DMS153 (cell line): ENCODE measurements at regions not wholly inside any gene's neighbourhood (a gene's known extent, or its start where the extent isn't known, plus 50 kb on each side); places are given as distances from the start of the nearest gene placed in this dataset.

Source experiments
- DNase-seq: peaks from one replicate; lab custom pipeline; 2025; lab: John Stamatoyannopoulos, UW

DNA sequence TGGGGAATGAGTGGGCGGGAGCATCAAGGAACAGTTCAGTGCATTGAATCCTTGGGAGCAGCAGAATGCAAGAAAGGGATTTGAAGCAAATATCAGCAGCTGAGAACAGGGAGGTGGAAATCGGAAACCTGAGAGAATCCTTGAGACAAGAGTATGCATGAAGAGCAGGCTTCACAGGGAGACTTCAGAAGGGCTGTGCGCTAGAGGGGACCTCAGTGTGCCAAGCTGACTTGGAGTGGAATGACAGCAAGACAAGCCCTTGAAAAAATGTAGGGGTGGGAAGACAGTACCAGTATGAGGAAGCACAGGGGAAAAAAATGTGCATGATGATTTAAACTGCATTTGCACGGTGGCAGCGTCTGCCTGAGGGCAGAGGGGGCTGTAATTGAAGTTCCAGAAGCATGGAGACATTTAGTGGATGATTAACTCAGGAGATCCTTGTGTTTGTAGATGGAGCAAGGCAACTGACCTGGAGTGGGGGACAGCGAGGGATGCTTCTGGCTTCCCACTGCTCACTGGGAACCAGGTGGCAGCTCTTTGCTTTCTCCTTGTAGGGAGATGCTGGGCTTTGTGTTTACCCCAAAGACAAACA, 204.9 kb upstream of the PLET1 start:
- DNase-seq, result no peak

DNA sequence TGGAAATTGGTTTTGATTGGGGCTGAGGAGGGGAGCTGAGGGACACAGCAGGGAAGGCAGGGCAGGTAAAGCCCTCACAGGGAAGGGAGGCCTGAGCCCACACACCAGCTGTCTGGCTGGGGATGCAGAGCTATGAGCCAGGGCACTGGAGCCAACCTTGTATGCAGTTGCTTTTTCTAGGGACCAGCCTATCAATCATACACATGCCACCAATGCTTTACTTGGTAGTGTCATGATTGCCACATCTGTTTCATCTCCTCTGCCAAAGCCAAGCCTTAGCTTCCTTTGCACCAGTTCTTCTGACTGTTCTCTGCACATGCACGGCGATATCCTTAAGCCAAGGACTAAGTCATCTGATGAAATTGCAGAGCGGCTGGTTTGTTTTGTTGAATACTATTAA, 207.1 kb upstream of the PLET1 start:
- DNase-seq, result no peak

DNA sequence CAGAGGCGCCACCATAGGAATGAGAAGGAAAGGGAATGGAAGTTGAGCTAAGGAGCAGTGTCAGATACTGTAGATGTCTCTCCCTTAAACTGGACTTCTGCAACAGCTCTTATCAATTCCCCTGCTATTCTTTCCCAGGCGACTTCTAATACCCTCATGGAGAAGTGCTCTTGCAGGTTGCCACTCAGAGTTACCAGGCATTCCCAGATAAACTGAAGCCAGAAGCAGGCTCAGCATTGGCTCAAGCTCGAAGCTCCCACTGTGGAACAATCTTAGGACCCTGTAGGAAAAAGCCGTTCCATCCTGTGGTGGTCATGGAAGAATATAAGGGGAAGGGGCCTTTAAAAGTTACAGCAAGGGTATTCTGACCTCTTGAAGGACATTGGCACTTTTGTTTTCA, 208.7 kb upstream of the PLET1 start:
- DNase-seq, result no peak

DNA sequence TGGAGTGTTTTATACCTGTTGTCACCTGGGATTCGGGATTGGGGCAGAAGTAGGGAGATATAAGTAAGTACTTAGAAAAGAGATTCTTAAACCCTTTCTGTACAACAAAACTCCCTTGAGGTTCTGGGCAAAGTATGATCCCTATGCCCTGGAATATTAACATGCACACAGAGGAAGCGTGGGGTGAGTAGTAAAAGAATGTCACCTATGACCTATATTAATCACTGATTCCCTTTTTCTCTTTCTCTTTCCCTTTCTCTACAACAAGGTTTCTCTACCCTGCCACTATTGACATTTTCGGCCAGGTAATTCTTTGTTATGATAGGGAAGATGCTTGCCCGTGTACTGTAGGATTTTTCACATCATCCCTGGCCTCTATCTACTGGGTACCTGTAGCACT, 209.7 kb upstream of the PLET1 start:
- DNase-seq, result no peak

DNA sequence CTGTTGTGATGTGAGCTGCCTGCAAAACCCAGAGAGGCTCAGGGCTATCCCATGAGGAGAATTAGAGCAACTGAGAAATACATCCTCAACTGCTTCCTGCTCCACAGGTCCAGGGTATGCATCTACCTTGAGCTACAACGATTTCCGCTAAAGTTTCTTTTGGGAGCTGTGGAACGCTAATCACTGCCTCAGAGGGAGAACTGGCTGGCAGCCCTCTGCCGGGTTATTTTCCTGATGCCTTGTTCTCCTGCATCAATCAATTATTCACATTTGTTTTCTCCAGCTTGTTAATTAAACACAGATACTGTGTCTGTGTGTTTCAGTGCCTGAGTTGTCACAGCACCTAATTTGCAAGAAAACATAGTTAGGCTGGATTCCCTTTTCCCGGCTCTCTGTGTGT, 211.1 kb upstream of the PLET1 start:
- DNase-seq, result no peak

DNA sequence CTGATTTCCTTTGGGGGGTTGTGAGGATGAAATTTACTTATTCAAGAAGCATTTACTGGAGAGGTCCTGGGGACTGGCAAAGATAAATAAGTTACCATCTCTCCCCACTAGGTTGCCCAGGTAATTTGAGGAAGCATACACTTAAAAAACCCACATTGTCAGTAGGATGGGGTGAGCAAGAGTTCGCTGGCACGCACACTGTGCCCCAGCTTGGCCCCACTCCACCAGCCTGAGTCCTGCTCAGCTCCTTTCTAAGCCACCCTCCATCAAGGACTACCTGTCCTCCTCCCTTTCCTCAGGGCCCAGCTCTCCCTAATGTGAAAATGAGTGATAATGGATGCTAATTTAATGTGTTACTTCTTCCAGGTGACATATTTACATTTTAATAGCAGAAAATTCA, 216.5 kb upstream of the PLET1 start:
- no peak for DNase-seq

DNA sequence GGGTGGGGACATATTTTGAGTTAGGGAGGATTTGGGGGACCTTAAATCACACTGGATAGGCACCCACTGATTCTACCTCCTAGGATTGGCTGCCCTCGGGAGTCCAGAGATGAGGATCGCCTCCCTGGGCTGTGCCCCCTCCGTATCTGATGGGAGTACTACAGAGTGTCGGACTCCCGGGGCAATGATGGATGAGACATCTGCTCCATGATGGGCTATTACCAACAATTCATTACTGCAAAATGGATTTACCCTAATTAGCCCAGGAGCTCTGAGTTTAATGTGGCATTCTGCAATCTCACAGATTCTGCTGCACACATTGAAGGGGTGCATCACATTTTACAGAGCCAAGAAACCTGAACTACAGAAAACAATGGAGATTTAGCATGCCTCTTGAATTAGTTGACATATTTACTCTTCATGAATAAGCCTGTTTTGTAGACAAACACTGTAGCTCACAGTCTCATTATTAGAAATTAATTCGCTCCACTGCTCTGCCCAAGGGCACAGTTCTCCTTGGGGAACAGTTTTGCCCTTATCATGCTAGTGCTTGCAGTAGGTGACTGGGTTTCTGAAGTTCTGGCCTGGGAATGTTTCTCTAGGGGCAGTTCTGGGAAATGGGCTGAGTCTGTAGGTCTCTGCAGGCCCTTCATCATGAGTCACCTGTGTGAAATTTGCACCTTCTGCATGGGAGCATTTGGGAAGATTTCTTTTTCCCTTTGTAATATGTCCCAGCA, 217.1 kb upstream of the PLET1 start:
- DNase-seq, result no peak

DNA sequence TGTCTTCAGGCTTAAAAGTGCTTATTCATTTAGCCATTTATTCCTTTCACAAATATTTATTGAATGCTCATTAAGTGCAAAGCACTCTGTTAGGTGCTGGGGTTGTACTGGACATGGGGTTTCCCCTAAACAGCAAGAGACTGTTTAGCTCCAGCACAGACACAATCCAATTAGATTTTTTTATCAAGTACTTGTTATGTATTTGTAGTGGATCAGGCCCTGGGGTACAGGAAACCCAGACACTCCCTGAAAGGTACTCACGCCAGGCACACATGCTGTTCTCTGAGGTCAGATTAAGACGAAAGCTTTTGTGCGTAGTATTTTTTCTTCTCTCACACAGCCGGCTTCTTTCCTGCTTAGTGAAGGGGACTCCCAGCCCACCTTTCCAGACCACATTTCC, 218.1 kb upstream of the PLET1 start:
- no peak for DNase-seq

DNA sequence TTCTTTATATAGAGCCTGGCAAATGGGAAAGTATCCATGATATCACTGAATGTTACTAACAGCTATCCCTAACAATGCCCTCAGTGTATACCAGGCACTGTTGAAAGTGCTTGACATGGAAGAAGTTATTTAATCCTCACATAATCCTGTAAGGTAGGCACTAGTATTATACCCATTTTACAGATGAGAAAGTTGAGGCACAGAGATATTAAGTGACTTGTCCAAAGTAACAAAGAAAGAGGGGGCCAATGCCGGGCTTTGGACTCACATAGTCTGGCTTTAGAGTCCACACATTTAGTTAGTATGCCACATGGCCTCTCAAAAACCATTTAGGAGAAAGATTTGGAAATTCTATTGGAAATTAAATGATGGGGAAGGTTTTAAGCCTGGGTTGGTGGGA, 220.8 kb upstream of the PLET1 start:
- no peak for DNase-seq

DNA sequence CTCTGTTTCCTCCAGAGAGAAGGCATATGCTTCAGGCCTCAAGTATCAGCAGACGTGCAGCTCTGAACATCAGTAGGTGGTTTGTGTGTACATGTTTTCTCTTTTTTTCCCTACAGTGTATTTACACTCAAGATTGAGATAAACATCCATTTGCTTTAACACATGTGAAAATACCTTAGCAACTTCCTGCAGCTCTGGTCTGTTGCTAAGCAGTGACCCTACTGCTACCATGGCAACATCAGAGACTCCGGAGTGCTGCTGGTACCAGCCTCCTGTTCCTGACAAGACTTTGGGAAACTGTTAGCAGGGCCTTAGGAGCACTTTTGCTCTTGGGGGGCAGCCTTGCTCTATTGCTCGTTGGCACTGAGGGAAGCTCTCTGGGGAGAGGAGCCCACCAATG, 221.2 kb upstream of the PLET1 start:
- DNase-seq, result peak; percentile 33

DNA sequence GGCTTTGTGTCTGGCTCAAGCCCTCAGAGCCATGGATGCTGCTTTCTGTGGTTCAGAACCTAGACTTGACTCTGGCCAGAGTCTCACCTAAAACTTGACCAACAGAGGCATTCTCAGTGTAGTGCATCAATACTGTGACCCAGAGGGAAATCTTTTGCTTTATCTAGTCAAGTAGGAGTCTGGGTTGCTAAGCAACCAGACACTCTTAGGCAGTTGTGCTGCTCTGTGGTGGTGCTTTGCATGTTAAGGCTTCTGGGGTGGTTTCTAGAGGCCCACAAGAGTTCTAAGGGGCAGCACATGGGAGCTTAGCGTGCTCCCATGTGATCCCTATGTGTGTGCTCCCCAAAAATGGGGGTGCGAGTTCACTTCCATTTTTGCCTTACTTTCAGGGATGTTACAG, 224.6 kb upstream of the PLET1 start:
- no peak for DNase-seq

DNA sequence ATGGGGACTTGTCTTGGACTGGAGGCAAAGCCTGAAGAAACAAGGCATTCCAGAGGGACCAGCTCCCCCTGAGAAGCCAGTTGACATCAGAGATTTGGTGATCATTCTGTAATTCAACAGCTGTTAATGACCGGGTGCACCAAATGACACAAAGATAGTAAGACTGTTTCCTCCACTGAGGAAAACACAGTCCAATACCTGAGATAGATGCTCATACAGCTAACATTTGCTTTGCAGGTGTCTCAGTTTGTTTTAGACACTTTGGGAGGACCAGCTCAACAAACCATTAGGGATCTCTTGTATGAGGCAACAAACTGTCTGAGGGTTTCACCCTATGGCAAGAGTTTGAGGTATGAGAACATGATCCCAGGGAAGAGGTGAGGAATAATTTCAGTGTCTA, 237.2 kb upstream of the PLET1 start:
- no peak for DNase-seq

DNA sequence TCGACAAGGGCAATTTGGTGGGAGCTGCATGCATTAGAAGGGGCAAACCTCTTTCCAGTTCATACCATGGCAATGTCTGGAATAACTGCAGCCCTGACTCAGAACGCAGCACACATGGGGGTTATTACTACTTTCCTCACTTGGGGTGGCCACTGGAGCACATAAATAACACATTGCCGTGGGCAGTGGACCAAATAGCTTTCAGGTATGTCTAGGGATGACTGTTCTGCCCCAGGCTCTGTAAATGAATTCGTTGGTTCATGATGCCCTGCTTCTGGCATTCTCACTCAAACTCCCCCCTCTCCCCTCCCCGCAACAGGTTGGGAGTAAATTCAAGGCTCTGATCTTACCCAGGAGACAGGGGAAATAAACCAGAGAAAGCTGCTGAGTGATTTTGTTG, 238.0 kb upstream of the PLET1 start:
- no peak for DNase-seq

DNA sequence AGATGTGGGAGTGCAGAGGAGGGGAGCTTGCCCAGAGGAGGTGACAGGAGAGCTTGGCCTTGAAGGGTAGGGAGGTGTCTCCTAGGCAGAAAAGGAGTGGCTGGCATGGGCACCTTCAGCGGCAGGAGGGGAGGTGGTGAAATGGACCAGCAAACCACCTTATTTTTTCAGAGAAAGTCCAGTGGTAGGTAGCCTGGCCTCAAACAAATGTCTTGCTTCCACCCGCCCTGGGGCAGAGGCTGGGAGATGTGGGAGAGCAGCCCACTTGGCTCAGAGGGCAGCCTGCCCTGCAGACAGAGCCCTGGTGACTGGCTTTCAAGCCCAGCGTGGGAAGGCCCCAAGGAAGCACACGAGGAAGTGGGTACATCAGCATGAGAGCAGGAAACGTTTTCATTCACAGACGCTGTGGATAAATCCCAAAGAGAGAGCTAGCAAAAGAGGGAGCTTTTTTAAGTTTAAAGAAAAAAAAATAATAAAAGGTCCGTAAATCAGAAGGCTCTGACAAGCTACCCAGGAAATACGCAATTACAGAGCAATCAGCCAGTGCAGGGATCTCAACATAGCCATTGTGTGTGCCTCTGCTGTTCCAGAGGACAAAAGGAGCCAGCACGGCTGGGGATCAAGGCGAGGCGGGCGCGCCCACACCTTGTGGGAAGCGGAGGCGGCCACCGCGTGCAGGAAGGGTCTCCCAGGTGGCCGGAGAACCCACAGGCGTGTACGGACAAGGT, 238.7 kb upstream of the PLET1 start:
- DNase-seq, result peak; percentile 61

DNA sequence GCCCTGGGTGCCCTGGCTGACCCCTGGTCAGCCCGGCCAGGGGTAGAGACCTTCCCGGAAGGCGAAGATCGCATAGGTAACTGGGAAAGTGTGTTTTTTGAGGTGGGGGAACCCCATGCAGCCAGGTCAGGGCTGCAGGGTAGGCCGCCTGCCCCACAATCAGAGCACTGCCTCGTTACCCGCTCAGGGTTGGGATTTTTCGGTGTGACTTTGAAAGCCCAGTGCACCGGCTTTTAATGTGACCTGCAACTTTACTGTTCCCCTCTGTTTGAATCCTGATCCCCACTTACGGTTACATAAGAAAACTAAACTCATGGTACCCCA, 239.2 kb upstream of the PLET1 start:
- DNase-seq, result no peak

DNA sequence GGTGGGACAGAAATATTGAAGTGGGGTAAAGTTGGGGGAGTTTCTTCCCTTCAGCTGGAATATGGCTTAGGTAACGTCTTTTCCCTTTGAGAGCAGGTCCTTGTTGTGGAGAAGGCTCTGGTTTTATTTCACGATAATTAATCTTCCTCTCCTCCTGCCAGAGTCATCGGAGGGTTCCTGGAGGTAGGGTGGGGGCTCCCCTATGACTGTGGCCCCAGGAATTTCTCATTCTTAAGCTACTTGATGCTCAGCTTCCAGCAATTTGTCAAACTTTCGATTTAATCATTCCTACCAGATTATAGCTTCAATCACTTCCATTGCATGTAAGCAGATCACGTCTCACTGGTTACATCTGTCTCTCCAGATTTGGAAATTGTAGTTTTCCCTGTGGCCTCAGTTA, 242.8 kb upstream of the PLET1 start:
- no peak for DNase-seq

DNA sequence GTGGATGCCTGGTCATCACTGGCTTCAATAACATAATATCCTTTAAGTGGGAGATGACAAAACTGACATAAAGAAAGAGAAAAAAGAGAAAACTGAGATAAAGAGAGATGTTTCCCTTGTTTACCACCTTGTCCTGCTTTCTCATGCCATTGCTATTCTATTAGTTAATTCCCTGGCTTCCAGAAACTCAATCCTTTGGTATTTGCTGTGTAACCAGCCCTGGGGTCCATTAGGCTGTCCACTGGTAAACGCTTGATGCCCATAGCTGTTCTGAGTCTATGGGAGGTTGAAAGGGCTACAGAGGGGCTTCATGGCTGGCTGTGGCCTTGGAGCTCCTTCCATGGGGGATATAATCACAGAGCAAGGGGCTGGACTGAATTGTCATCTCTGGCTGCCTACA, 243.4 kb upstream of the PLET1 start:
- DNase-seq, result no peak

DNA sequence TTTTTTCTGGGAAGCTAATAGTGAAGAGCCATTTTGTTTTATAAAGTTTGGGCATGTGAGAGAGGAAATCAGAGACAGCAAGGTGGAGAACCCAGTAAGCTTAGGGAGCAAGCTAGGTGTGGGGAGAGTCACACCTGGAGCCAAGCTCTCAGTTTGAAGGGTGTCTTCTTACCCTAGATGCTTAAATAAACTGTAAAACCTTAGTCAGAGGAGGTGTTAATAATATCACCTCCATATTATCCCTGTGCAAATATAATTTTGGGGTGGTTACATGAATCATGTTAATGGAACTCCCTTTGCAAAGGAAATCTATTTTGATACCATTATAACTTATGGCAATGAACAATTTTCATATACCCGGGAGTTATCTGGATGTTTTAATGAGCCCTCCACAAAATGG, 246.2 kb upstream of the PLET1 start:
- no peak for DNase-seq

DNA sequence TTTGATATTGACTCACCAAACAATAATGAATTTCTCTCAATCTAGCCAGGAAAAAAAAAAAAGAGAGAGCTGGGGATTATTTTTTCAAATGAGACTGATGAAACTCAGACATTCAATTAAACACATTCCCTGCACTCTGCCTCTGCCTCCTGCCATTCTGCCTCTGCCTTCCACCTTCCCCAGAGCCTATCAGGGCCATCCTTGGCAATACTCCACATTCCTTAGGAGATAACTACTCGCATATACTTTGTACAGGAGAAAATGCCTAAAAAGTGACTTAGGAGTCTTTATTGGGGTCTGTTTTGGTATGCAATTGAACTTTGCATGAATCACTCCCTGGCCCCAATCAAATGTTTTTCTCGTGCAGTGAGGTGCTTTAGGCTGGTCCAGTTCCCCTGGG, 246.6 kb upstream of the PLET1 start:
- DNase-seq, result no peak

DNA sequence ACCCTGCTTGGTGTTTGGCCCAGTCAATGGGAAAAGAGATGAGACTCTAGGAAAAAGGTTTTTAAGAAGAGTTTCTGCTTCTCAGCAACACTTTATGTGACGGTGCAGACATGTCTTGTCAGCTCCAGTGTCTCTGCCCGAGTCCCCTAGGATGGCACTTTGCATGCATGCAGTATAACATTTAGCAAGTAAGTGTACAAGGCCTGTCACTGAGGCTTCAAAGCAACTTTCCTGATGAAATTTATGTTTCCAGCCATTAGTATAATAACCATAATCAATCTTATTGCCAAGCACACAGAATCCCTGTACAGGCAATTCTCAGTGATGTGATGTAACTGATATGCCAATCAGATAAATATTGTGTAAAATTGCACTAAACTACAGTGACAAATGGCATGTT, 248.1 kb upstream of the PLET1 start:
- DNase-seq, result no peak

DNA sequence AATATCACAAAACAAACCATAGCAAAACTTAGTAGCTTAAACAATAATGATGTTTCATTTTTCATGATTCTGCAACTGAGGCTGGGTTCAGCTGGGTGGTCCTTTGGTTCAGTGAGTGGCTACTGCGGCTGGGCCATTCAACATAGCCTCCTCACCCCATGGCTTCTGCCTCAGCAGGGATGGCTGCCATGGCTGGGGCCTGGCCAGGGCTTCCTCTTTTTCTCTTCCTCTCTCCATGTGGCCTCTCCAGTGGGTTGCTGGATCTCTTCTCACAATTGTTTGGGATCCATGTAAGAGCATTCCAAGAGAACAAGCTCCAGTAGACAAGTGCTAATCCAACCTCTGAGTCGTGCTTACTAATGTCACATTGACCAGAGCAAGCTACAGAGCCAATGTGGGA, 248.6 kb upstream of the PLET1 start:
- DNase-seq, result no peak

DNA sequence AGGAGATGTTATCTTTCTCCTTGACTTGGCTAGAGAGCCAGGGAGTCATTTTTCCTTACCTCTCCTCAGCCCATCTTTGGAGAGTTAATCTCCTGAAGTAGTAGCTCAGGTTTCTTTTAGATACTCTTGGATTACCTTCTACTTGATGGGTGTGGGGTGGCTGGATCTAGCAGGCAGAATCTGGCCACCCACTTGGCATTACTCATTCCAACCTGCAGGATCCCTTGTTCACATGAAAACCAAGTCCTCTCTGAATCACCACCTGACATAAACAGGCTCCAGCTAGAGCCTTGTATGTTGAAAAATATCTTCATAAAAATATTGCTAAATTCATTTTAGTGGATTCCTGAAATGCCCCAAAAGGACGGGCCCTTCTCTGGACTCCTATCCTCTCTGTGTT, 250.6 kb upstream of the PLET1 start:
- DNase-seq, result no peak

DNA sequence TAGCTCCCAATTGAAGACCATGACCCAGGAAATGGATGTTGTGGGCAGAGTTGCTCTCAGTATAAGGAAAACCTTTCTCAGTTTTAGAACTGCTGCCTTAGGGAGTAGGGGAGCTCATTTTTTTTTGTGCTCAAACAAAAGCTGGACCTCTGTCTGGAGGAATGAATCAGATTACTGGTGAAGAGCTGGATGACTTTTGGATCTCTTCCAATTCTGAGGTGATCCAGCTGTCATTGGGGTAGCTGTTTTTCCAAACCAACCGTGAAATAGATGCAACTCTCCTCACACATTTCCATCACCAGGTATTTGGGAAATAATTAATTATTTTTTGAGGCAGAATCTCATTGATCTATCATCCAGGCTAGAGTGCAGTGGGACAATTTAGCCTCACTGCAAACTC, 251.3 kb upstream of the PLET1 start:
- DNase-seq, result no peak

DNA sequence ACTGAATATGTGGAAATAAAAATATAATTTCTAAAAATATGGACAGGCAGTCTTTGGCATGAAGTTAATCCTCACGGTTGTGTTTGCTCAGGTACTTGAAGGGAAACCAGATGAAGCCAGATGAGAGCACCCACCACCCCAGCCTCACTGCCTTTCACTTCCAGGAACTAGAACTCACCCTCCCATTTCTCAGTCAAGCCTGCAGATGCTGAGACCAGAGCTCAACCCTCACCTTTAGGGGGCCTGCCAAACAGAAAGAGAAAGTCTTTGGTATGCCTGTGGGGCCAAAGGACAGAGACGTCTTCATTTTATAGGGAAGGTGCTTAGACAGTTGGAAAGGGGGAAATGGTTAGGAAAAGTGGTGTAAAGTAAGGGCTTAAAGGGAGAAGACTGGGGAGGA, 252.8 kb upstream of the PLET1 start:
- DNase-seq, result no peak
